ENCODE measurements at regions not wholly inside any gene's neighbourhood (a gene's known extent, or its start where the extent isn't known, plus 50 kb on each side); places are given as distances from the start of the nearest gene placed in this dataset.

DNA sequence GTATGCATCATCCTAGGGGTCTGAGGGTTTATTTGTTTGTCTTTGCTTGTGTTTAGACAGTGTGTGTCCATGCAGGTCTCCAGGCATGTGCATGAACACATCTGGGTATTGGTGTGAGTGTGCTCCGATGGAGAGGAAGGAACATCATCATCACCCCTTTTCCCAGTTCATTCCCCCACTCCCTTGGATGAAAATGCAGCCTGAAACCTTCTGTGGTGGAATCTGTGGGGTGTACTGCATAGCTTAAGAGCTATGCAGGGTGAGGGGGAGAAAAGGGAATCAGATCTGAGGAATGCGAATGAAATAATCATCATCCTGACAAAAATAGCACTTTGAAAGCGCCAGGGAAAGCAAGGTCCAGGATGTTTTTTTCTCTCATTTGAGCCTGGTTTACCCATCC lies 520.1 kb downstream of the NTRK3 start:
- Histone ChIP-seq H3K4me3 (no peak overlapping the region), H3K9ac (ENCODE audit: insufficient read length) (no peak overlapping the region), H3K27ac (no peak overlapping the region), H3K9me3 (ENCODE audit: low read depth, low read length) (no peaks in the 10 kb centered on the region), H3K36me3 (ENCODE audit: insufficient read depth, low read length) (no peaks in the 10 kb centered on the region)
- TF ChIP-seq EZH2 (IDR thresholded peaks at IDR 0.05) (no peak), POLR2AphosphoS5 (IDR thresholded peaks at IDR 0.05; ENCODE audit: borderline replicate concordance, low read depth, low read length) (no peak), FOXP2 (optimal IDR thresholded peaks at IDR 0.05; ENCODE audit: control extremely low read depth, extremely low read length, insufficient read depth) (no peak)
- no peak for DNase-seq (ENCODE audit: low read depth, low spot score)

DNA sequence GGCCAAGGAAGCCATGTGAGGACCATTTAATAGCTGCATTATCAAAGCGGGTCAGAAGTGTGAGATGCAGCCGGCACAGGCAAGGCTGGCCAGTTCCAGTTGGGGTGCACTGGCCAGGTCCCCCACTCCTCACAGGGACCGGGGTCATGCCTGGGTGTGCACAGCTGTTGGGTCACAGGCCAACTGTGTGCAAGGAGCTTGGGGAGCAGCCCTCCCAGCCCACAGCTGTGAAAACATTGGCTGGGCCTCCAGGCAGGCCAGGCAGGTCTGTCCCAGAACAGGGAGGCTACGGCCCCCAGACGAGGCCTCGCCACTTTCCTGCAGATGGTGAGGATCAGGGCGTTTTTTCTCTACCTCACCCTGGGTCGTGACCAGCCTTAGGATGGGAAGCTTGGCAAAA lies 521.0 kb downstream of the NTRK3 start:
- H3K9me3 ChIP-seq (ENCODE audit: low read depth, low read length): no peaks in the 10 kb centered on the region
- no peak overlapping the region for H3K27ac ChIP-seq
- no peak overlapping the region for H3K4me3 ChIP-seq
- no peaks in the 10 kb centered on the region for H3K36me3 ChIP-seq (ENCODE audit: insufficient read depth, low read length)
- no peak for TF ChIP-seq FOXP2 (optimal IDR thresholded peaks at IDR 0.05; ENCODE audit: control extremely low read depth, extremely low read length, insufficient read depth)
- TF ChIP-seq POLR2AphosphoS5 (IDR thresholded peaks at IDR 0.05; ENCODE audit: borderline replicate concordance, low read depth, low read length): no peak
- H3K9ac ChIP-seq (ENCODE audit: insufficient read length): no peak overlapping the region
- DNase-seq (ENCODE audit: low read depth, low spot score): no peak

DNA sequence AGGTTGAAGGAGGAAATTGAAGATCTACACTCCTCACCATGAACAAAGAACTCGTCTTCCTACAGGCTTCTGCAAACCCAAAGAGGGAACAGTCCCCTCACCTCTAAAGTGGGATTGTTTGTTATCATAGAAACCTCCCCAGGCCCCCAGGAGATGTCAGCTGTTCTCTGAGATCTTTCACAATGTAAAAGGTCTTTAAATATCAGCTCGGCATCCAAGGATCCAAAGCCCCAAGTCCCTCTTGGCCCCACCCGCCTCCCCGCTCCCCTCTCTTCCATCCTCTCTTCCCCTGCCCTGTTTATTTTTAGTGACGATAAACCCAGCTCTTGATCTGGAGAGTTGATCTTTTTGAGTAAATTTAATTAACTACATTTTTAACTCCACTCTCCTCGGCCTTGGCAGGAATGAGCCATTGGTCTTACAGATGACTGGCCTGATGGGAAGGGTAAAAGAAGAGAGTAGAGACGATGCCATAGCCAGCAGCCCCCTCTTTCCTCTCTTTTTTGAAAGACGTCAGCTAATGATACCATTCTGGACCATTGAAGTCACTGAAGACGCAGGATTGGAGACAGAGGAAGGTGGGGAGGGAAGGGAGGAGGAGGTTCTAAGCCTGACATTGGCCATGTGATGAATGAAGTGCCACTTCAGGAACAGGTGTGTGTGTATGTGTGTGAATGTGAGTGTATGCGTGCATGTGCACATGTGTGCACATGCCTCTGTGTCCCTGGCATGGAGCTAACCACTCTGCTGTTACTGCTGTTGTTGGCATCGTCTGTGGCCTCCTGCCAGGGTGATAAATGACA lies 521.8 kb downstream of the NTRK3 start:
- DNase-seq (ENCODE audit: low read depth, low spot score): no peak

GRCh38 chr15:87733977-87734376 lies 522.6 kb downstream of the NTRK3 start:
- no peak overlapping the region for H3K9ac ChIP-seq (ENCODE audit: insufficient read length)
- no peak for TF ChIP-seq FOXP2 (optimal IDR thresholded peaks at IDR 0.05; ENCODE audit: control extremely low read depth, extremely low read length, insufficient read depth)
- no peak for TF ChIP-seq POLR2AphosphoS5 (IDR thresholded peaks at IDR 0.05; ENCODE audit: borderline replicate concordance, low read depth, low read length)
- TF ChIP-seq EZH2 (IDR thresholded peaks at IDR 0.05): no peak

More for the DNA sequence above, 521.8 kb downstream of the NTRK3 start:
- Histone ChIP-seq H3K4me3 (no peak overlapping the region), H3K27ac (no peak overlapping the region), H3K36me3 (ENCODE audit: insufficient read depth, low read length) (no peaks in the 10 kb centered on the region), H3K9ac (ENCODE audit: insufficient read length) (no peak overlapping the region), H3K9me3 (ENCODE audit: low read depth, low read length) (no peaks in the 10 kb centered on the region)
- no peak for TF ChIP-seq POLR2AphosphoS5 (IDR thresholded peaks at IDR 0.05; ENCODE audit: borderline replicate concordance, low read depth, low read length)
- no peak for TF ChIP-seq FOXP2 (optimal IDR thresholded peaks at IDR 0.05; ENCODE audit: control extremely low read depth, extremely low read length, insufficient read depth)
- no peak for TF ChIP-seq EZH2 (IDR thresholded peaks at IDR 0.05)

GRCh38 chr15:87733541-87733941 lies 523.0 kb downstream of the NTRK3 start:
- no peak for DNase-seq (ENCODE audit: low read depth, low spot score)
- Histone ChIP-seq H3K27ac (no peak overlapping the region), H3K4me3 (no peak overlapping the region), H3K9ac (ENCODE audit: insufficient read length) (no peak overlapping the region), H3K36me3 (ENCODE audit: insufficient read depth, low read length) (no peaks in the 10 kb centered on the region), H3K9me3 (ENCODE audit: low read depth, low read length) (no peaks in the 10 kb centered on the region)
- TF ChIP-seq FOXP2 (optimal IDR thresholded peaks at IDR 0.05; ENCODE audit: control extremely low read depth, extremely low read length, insufficient read depth) (no peak), POLR2AphosphoS5 (IDR thresholded peaks at IDR 0.05; ENCODE audit: borderline replicate concordance, low read depth, low read length) (no peak), EZH2 (IDR thresholded peaks at IDR 0.05) (no peak)

More at GRCh38 chr15:87733977-87734376, 522.6 kb downstream of the NTRK3 start:
- Histone ChIP-seq H3K9me3 (ENCODE audit: low read depth, low read length) (no peaks in the 10 kb centered on the region), H3K4me3 (no peak overlapping the region), H3K36me3 (ENCODE audit: insufficient read depth, low read length) (no peaks in the 10 kb centered on the region), H3K27ac (no peak overlapping the region)
- DNase-seq (ENCODE audit: low read depth, low spot score): no peak

GRCh38 chr15:87732976-87733375 lies 523.6 kb downstream of the NTRK3 start:
- Histone ChIP-seq H3K27ac (no peak overlapping the region), H3K36me3 (ENCODE audit: insufficient read depth, low read length) (no peaks in the 10 kb centered on the region), H3K4me3 (no peak overlapping the region), H3K9ac (ENCODE audit: insufficient read length) (no peak overlapping the region), H3K9me3 (ENCODE audit: low read depth, low read length) (no peaks in the 10 kb centered on the region)
- TF ChIP-seq EZH2 (IDR thresholded peaks at IDR 0.05) (no peak), FOXP2 (optimal IDR thresholded peaks at IDR 0.05; ENCODE audit: control extremely low read depth, extremely low read length, insufficient read depth) (no peak)
- no peak for DNase-seq (ENCODE audit: low read depth, low spot score)

- H3K4me3 ChIP-seq: no peak overlapping the region
- H3K36me3 ChIP-seq (ENCODE audit: insufficient read depth, low read length): no peaks in the 10 kb centered on the region
- no peak for DNase-seq (ENCODE audit: low read depth, low spot score)
- H3K9ac ChIP-seq (ENCODE audit: insufficient read length): no peak overlapping the region
- H3K27ac ChIP-seq: no peak overlapping the region
- no peak for TF ChIP-seq POLR2AphosphoS5 (IDR thresholded peaks at IDR 0.05; ENCODE audit: borderline replicate concordance, low read depth, low read length)
- no peak for TF ChIP-seq FOXP2 (optimal IDR thresholded peaks at IDR 0.05; ENCODE audit: control extremely low read depth, extremely low read length, insufficient read depth)
- TF ChIP-seq EZH2 (IDR thresholded peaks at IDR 0.05): no peak
- no peaks in the 10 kb centered on the region for H3K9me3 ChIP-seq (ENCODE audit: low read depth, low read length)
These were observed 524.9 kb downstream of the NTRK3 start for GRCh38 chr15:87731630-87732029.

GRCh38 chr15:87730706-87731105 lies 525.8 kb downstream of the NTRK3 start:
- H3K36me3 ChIP-seq (ENCODE audit: insufficient read depth, low read length): no peaks in the 10 kb centered on the region
- no peak for DNase-seq (ENCODE audit: low read depth, low spot score)
- H3K27ac ChIP-seq: no peak overlapping the region
- no peak overlapping the region for H3K4me3 ChIP-seq
- H3K9me3 ChIP-seq (ENCODE audit: low read depth, low read length): no peaks in the 10 kb centered on the region
- TF ChIP-seq EZH2 (IDR thresholded peaks at IDR 0.05) (no peak), FOXP2 (optimal IDR thresholded peaks at IDR 0.05; ENCODE audit: control extremely low read depth, extremely low read length, insufficient read depth) (no peak), POLR2AphosphoS5 (IDR thresholded peaks at IDR 0.05; ENCODE audit: borderline replicate concordance, low read depth, low read length) (no peak)
- H3K9ac ChIP-seq (ENCODE audit: insufficient read length): no peak overlapping the region

DNA sequence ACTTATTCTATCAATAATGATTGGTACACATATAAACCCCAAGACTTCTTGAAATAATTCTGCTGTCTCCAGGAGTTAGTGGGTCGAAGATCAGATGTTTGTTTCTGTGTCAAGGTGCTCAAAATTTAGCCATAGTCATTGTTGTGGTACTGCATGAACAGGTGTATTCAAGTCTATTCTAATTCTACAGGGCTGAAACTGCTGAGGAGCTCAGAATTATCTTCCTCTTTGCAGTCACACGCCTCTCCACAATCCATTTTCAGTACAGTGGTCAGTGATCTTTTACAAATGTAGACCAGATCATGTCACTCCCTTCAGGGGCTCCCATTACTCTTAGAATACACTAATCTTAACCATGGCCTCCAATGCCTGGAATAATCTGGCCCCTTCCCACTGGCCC lies 527.5 kb downstream of the NTRK3 start:
- Histone ChIP-seq H3K9me3 (ENCODE audit: low read depth, low read length) (no peaks in the 10 kb centered on the region), H3K36me3 (ENCODE audit: insufficient read depth, low read length) (no peaks in the 10 kb centered on the region), H3K9ac (ENCODE audit: insufficient read length) (no peak overlapping the region), H3K27ac (no peak overlapping the region), H3K4me3 (no peak overlapping the region)
- TF ChIP-seq EZH2 (IDR thresholded peaks at IDR 0.05): no peak
- no peak for TF ChIP-seq POLR2AphosphoS5 (IDR thresholded peaks at IDR 0.05; ENCODE audit: borderline replicate concordance, low read depth, low read length)
- no peak for TF ChIP-seq FOXP2 (optimal IDR thresholded peaks at IDR 0.05; ENCODE audit: control extremely low read depth, extremely low read length, insufficient read depth)
- DNase-seq (ENCODE audit: low read depth, low spot score): no peak
